ENCODE measurements at regions not wholly inside any gene's neighbourhood (a gene's known extent, or its start where the extent isn't known, plus 50 kb on each side); places are given as distances from the start of the nearest gene placed in this dataset.

- intact Hi-C loops (cut with DNase I), result no loop called here
- ATAC-seq (no peak), DNase-seq (no peak)
These were observed 1005.8 kb downstream of the TRHDE start for GRCh38 chr12:73277971-73278370.

GRCh38 chr12:73301530-73301929, 1029.4 kb downstream of the TRHDE start:
- intact Hi-C loops (cut with DNase I), result no loop called here
- no peak for DNase-seq
- no peak for ATAC-seq

- intact Hi-C loops (cut with DNase I), result no loop called here
- no peak for ATAC-seq
- DNase-seq, result no peak
These were observed 1035.1 kb downstream of the TRHDE start for GRCh38 chr12:73307260-73307659.

GRCh38 chr12:73308079-73308478, 1035.9 kb downstream of the TRHDE start:
- intact Hi-C loops (cut with DNase I), result no loop called here
- ATAC-seq (no peak), DNase-seq (no peak)

DNA sequence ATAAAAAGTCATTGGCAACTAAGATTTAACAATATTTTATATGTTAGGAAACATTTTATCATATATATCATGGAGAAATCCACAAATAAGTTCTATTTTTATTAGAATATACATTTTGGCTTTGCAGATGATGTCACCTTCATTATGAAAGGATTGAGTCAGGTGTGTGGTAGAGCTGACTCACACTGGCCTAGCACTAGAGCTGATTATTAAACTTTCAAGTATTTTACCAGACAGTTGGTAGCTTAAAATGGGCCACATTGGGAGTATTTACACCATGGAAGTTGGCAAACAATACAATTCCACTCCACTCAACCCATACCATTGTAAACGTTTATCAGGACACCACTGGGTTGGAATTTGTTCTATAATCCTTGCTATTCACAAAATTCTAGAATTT, 1036.6 kb downstream of the TRHDE start:
- DNase-seq, result no peak
- intact Hi-C loops (cut with DNase I), result no loop called here
- ATAC-seq, result no peak

- intact Hi-C loops (cut with DNase I), result no loop called here
- no peak for ATAC-seq
- no peak for DNase-seq
These were observed 1049.1 kb downstream of the TRHDE start for GRCh38 chr12:73321319-73321718.

DNA sequence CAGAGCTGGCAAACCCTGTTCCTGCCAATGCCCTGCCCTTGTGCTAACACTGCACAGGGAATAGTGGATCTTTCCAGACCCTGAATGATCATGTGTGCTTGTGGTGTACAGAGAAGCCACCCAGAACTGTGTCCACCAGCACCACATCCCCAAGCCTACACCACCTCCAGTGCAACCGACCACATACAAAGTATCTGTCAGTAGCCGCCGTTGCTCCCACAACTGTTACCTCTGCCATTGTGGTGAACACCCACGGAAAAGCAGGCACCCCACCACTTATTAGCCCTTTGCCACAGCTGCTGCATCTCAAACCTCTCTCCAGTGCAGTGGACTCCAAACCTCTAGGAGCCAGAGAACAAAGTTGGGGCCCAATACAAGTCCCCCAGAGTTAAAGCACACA, 1049.6 kb downstream of the TRHDE start:
- intact Hi-C loops (cut with DNase I), result no loop called here
- DNase-seq, result no peak
- ATAC-seq, result no peak

DNA sequence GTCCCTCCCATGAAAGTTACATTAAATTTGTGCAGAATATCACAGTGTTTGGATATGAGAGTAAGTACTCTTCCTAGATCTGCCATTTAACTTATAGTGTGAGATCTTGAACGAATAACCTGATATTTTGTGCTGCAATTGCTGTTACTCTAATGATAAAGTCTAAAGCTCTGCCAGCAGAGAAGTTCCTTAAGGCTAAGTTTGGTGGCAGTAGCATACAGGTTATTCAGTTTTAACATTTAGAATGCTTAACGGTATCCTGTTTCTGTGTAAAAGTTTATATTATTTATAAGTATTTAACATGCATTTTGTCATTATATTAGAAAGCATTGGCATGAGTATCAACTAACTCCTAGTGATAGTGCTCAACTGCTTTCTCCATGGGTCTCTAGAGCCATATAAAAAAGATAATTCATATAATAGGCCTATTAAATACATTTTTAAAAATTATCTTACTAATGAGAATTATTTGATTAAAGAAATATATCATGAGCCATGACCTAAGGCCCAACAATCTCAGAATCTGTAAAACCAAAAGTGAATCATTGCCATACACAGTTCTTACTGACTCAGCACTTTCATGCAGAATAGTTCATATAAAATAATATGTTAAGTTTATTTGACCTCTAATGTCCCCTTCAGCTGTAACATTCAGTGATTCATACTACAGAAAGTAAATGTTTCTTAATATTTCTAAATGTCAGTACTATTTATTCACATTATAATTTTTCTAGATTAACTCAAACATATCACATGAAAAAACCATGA, 1058.6 kb downstream of the TRHDE start:
- intact Hi-C loops (cut with DNase I), result no loop called here
- ATAC-seq (no peak), DNase-seq (no peak)

DNA sequence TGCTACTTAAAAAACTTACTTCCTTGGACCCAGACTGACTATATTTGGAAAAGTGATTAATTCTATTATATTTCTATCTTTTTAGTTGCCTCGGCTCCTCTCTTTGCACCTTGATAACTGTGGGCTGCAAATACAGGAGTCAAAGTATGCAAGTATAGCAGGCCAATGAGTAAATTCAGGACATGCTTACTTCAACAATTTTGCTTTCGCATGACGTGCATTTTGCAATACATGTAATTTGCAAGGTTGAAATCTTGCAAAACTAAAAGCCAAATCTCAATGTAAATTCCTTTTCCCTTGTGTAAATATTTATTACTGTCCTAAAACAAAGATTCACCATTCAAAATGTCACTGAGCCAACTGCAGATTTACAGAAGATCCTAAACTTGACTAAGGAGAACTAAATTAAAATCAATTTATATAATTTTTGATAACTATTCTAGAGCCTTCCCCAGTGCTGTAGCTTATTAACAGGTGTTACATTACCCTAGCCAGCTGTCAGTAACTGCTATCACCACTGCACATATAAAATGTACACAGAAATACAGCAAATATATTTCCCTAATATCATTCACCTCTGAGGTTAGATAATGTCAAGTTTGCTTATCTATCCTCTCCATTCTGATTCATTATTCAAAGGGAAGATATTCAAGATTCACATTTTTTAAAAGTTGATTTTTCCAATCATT, 1069.5 kb downstream of the TRHDE start:
- no peak for ATAC-seq
- intact Hi-C loops (cut with DNase I), result no loop called here
- no peak for DNase-seq

- DNase-seq (no peak), ATAC-seq (no peak)
- intact Hi-C loops (cut with DNase I), result no loop called here
These were observed 1070.6 kb downstream of the TRHDE start for GRCh38 chr12:73342733-73343132.

DNA sequence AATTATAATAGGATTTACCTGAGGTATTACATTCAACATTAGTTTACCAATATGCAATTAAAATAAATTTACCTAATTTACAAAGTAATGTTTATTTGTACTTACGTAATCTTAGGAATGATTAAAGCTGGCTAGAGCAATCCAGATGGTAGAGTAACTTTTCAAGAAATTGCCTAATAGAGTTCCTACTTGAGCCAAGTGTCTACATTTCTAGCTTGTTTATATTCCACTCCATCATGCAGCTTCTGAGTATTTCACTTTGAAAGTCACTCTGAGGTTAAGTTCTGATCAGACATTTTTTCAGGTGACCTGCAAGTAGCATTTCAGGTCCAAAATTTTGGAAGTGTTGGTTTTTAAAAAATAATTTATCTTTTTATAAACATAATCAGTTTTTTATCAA, 1080.7 kb downstream of the TRHDE start:
- ATAC-seq, result no peak
- no peak for DNase-seq
- intact Hi-C loops (cut with DNase I), result no loop called here

- intact Hi-C loops (cut with DNase I), result no loop called here
These were observed 1089.1 kb downstream of the TRHDE start for GRCh38 chr12:73361156-73361863.

DNA sequence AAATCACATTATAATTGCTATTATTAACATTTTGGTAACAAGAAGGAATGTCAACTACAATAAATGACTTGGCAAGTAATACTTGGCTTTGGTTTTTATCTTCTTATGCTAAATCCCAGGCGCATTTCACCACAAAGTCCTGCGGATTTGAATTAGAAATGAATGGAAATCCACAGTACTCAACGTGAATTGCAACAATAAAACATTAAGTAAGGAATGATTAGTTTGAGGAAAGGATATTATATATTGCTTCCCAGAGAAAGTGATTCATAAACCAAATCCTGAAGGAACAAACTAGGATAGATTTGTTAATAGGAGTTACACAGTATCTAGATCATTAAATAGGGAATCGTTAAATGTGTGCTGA, 1089.7 kb downstream of the TRHDE start:
- intact Hi-C loops (cut with DNase I), result no loop called here
- no peak for ATAC-seq

More at GRCh38 chr12:73361156-73361863, 1089.1 kb downstream of the TRHDE start:
- ATAC-seq (no peak), DNase-seq (no peak)

GRCh38 chr12:73362666-73363065, 1090.5 kb downstream of the TRHDE start:
- ATAC-seq (no peak), DNase-seq (no peak)
- intact Hi-C loops (cut with DNase I), result no loop called here

More for the DNA sequence above, 1089.7 kb downstream of the TRHDE start:
- DNase-seq, result no peak

- DNase-seq, result no peak
- intact Hi-C loops (cut with DNase I), result no loop called here
- no peak for ATAC-seq
These were observed 1100.7 kb downstream of the TRHDE start for GRCh38 chr12:73372856-73373255.

GRCh38 chr12:73374360-73374759, 1102.2 kb downstream of the TRHDE start:
- no peak for ATAC-seq
- intact Hi-C loops (cut with DNase I), result no loop called here
- no peak for DNase-seq

- intact Hi-C loops (cut with DNase I), result no loop called here
- no peak for DNase-seq
- no peak for ATAC-seq
These were observed 1111.5 kb downstream of the TRHDE start for GRCh38 chr12:73383584-73384222.

GRCh38 chr12:73384592-73384991, 1112.4 kb downstream of the TRHDE start:
- DNase-seq (no peak), ATAC-seq (no peak)
- intact Hi-C loops (cut with DNase I), result no loop called here

GRCh38 chr12:73390261-73390660, 1118.1 kb downstream of the TRHDE start:
- DNase-seq (no peak), ATAC-seq (no peak)
- intact Hi-C loops (cut with DNase I), result no loop called here

- no peak for DNase-seq
- ATAC-seq, result no peak
- intact Hi-C loops (cut with DNase I), result no loop called here
These were observed 1124.6 kb upstream of the ATXN7L3B start for GRCh38 chr12:73413051-73413450.

Measured in left cardiac atrium (tissue), 4 donors.